Stromal cell of bone marrow (primary cell): ENCODE measurements at regions not wholly inside any gene's neighbourhood (a gene's known extent, or its start where the extent isn't known, plus 50 kb on each side); places are given as distances from the start of the nearest gene placed in this dataset.
A peak's percentile ranks its signal among the peaks of the same experiment; 100 is the strongest.

Experiments
- DNase-seq: peaks from one replicate; pipeline ENCODE4 v3.0.0-alpha.2; 2012; ENCODE audit warnings: low read depth

DNA sequence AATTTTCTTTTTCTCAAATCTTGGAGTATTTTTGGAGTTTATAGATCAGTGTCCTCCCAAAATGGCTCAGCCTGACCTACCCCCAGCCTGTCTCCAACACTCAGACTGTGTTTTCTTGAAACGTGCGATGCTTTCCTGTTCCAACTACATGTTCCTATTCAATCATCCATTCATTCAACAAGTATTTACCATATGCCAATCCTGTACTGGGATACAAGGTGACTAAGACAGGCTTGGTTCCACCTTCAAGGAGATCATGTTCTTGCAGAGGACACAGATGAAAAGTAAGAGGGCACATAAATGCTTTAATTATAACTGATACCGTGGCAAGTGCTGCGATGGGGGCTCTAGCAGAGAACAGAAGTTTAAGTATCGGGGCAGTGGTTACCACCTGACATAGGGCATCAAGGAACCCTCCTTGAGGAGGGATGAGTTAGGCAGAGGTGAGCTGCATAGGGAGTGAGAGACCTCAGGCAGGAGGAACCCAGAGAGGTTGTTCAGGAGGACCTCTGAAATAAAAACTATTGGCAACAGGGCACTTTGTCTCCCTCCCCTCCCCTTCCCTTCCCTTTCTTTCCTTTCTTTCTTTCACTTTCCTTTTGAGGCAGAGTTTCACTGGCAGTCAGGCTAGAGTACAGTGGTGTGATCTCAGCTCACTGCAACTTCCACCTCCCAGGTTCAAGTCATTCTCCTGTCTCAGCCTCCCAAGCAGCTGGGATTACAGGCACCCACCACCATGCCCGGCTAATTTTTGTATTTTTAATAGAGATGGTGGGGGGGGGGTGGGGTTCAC, 469.0 kb downstream of the EPHA4 start:
- no peak for DNase-seq

DNA sequence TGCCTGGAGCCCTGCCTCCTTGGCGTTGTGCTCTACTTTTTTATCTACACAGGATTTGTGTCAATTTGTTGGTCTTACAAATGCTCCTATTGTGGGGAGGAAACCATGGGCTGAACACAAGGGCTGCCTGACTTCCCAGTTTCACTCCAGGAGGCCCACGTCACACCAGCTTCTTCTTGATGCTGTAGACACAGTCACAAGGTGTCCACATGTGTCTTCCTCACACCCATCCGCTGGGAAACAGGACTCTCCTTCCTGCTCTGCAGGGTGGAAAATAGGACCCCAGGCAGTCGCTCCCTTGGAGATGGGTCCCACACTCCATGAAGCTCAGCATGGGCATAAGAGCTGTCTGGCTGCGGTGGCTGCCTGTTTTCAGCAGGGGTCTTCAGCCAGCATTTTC, 468.2 kb downstream of the EPHA4 start:
- DNase-seq = no peak

DNA sequence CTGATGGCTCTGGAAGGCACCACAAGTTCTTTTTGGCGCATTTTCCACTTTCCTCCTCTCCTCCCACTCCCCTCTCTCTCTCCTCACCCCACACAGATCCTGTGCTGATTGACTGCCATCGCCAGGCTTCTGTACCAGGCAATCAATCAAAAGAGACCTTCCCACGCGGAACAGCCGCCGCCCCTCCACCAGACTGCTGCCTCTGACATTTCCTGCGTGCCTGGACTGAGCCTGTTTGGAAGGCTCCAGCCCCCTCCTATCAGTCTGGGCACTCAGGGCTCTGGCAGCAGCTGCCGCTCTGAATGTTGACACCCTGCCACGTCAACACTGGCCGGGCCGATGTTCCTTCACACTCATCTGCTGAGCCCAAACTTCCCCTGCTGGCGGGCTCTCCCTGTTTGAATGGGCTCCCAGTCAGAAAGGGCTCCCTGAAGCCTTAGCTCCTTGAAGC, 467.7 kb downstream of the EPHA4 start:
- peak; percentile 52 for DNase-seq

DNA sequence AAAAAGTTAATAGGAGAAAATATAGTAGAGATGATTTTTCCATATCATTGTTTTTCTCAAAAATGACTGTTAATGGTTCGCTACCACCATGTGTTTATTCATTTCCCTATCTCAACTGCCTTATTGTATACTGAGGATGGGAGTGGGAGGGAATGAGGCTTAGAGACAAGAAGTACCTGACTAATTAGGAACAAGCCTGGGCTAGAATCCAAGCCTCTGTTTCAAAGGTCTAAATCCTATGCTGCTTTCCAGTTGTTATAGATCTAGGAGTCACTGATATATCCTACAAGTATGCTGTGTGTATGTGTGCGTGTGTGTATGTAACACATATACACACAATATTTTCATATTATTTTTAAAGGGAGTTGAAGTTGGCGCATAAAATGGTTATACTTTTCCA, 465.9 kb downstream of the EPHA4 start:
- DNase-seq = no peak

DNA sequence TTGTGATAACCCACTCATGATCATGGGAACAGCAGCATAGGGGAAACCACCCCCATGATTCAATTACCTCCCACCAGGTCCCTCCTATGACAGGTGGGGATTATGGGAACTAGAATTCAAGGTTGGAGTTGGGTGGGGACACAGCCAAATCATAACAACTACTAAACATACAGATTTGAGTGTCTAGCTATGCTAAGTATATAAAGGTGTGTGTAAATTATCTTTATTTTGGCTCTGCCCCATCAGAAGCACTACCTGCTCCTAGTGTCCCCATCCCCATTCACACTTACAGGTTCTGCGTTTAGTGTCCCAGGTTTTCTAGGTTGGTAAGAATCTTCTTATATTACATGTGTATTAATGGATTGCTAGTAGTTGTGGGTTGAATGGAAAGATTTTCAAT, 464.7 kb downstream of the EPHA4 start:
- DNase-seq = no peak

DNA sequence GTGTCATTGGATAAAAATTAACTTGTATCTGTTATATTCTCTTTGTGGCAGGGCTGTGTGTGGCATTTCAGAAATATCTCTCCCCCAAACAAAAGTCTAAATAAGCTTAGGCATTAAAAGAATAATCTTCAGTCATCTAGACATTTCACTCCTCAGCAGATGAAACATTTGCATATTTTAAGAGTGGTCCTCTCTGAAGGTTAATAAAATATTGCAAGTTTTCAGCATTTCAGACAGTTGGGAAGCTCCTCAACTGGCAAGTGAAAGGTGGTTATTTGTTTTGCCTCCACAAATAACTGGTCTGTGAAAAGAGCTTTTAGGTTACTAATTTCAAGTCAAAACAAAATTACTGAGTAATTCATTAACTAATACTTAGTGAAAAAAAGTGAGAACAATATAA, 462.6 kb downstream of the EPHA4 start:
- no peak for DNase-seq

DNA sequence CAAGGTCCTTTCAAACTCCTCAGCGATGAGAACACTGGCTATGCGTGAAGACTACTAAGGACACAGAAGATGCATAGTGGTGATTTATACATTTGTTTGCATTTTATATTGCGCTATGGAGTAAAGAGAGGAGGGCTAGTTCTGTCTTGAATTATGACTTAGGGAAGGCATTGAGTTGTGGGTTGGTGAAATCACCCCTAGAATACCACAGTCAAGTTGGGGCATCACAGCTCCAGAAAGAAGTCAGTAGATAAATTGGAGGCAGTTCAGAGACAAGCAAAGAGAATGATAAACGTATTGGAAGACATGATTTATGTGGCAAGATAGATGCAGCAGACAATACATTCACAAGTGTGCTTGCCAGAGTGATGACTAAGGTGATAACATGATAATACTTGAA, 460.4 kb downstream of the EPHA4 start:
- DNase-seq = no peak

DNA sequence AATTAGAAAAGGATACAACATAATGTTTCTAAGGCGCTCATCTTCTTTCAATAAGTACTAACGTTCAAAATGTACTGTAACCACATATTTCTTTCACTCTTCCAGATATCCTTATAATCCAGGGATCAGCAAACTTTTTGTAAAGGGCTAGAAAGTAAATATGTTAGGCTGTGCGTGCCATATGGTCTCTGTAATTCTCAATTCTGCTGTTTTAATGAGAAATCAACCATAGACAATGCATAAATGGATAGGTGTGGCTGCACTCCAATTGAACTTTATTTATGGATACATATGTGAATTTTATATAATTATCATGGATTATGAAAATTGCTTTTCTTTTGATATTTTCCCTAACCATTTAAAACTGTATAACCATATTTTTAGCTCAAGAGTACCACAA, 459.4 kb downstream of the EPHA4 start:
- no peak for DNase-seq

DNA sequence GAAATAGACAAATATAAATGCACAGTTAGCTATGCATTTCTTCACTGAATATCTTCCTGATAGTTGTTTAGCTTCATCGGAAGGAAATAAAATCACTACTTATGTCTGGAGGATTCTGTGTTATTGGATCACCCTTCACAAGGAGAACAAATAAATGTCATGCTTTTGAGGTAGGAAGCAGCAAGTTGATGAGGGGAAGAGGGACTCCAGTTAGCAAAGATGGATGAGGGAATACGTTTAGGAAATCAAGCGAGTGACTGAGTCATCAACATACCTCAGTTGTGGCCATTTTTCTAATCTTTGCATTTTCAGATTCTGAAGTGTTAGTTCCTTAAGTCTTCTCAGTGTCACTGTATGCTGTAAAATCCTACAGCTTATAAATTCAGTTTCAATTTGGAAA, 456.2 kb downstream of the EPHA4 start:
- no peak for DNase-seq

DNA sequence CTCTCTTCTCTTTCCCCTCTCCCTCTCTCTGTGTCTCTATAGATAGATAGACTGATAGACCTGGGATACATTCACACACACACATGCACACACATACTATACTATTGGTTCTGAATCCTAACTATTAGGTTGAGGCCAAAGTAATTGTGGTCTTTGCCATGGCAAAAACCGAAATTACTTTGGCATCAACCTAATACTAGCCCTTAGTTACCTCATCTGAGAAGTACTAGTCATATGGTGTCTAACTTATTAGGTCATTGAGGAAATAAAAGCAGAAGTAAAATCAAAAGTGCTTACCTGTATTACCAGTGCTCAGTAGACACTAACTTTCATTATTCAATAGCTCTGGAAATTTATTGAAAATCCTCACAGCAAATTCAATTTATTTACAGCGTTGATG, 451.5 kb downstream of the EPHA4 start:
- DNase-seq = no peak

DNA sequence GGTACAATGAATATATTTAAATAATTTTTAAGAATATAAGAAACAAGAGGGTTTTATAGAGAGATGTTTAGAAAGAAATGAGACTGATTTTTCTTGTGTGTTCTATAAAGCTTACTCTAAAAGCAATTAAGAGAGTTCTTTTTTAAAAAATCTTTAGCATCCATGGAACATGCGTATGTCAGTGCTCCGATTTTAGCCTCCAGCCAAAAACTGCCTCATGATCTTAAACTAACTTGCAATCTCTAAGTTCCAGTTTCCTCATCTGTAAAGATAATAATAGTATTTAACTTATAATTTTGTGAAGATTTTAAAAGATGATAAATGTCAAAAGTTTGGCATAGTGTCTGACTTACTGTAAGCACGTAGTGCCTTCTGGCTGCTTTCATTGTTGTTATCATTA, 448.7 kb downstream of the EPHA4 start:
- DNase-seq = no peak

DNA sequence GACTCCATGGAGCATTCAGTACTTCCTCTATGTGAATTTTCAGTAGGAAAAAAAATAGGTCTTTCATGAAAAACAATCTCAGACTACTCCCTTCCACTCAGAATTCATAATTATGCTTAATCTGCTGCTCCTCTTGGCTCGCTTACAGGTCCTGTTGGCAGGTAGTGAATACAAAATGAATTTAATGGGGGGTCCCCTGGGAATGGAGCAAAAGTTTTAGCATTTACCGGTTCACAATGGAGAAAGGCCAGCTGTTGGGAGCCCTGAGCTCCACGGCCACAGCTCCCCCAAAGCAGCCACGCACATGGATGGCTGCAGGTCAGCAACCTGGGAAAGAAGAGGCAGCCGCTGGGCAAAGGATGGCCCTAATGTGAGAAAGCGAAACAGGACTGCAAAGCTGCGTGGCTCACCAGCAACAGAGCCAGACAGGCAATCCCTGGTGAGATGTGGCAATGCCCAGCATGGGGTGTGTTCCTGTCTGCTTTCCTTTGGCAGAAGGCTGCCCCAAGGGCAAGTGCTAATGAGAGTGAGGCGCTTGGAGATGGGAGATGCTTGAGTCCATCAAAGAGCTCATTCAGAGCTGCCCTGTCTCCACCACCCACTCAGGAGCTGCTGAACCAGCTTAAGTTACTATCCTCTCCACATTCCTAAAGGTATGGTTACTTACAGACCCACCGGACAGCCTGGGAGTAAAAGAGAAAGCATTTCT, 447.4 kb downstream of the EPHA4 start:
- no peak for DNase-seq

DNA sequence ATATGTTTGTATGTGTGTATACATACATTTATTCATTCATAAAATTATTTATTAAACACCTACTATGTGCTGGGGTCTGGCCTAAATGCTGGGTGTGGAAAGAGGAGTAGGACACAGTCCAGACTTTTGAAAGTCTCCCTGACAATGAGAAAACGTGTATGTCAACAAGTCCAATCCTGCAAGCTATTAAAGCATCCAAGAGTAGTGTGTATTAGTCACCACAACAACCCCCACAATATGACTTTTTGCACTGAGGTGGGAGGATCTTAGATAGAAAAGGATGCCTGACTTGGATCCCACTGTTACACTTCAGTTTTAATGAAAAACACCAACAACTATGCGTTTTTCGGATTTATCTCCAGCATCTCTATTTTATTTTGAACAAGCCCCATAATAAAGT, 446.4 kb downstream of the EPHA4 start:
- DNase-seq = no peak

DNA sequence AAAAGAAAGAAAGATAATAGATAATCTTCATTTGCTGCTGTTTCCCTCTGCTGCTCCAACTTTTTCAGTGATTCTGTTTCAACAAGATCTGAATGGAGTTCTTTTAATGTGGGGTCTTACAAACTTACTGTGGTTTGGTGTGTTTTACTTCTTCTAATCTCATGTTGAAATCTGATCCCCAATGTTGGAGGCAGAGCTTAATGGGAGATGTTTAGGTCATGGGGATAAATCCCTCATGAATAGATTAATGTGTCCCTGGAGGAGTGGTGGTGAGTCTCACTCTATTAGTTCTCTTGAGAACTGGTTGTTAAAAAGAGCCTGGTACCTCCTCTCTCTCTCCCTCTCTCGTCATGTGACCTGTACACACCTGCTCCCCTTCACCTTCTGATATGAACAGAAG, 442.4 kb downstream of the EPHA4 start:
- DNase-seq = no peak

DNA sequence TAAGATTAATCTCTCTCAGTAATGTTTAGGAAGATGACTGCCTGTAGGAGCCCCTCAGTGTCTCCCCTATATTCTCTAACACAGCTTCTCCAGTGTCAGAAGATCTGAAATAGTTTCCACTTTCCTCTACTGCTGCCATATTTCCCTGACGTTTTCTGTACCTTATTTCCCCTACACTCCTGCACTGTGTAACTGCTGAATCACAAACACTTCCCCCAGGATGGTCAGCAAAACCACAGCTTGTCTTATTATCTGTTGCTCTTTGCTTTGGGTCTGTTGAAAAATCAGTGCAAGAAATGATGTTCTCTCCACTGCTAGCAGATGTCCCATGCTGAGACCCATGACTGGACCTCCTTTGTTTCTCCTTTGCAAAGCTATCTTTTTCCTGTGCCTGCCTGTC, 441.7 kb downstream of the EPHA4 start:
- DNase-seq = no peak

DNA sequence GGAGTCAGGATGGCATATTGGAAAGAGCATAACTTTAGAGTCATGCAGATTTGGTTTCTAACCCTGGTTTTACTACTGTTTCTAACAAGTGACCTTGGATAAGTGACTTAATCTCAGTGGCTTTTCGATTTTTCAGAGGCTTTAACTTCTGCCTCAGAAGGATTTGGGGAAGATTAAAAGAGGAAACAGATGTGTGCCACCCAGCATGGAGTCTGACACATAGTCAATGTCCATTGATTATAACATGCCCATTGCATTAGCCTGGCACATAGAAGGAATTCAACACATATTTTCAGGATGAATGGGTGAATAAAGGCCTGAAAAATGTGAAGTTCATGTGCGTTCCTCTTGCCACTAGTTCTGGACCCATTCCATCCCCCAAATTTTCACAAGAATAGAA, 438.2 kb downstream of the EPHA4 start:
- no peak for DNase-seq

DNA sequence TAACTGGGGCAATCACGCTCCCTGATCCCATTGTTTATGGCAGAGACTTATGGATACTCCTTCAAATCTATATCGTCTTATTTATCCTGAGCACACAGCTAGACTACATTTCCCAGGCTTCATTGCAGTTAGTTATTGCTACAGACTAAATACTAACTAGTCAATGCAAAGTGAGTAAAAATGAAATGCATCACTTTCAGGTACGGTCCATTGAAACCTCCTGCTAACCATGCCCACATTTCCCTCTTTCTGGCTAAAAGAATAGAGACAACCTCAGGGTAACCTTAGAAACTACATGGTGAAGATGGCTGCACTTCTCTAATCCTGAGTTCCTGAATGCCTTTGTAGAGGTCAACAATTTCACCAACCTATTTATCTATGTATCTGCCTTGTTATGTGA, 437.4 kb downstream of the EPHA4 start:
- no peak for DNase-seq

DNA sequence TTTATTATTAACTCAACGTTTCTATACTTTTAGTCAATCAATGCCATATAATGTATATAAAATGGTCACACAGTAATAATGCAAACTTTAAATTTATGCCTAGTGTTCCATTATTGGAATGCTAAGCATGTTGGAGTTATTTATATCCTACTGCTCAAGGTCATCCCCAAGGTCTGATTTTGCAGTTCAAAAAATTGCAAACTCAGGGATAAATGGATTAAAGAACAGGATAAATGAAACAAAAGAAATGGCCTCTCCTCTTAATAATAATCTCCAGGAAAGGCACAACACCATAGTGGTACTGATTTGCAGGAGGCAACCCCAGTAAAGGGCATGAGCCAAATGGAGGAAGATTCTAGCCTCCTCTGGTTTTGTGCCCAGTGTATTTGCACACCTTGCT, 436.4 kb downstream of the EPHA4 start:
- no peak for DNase-seq

DNA sequence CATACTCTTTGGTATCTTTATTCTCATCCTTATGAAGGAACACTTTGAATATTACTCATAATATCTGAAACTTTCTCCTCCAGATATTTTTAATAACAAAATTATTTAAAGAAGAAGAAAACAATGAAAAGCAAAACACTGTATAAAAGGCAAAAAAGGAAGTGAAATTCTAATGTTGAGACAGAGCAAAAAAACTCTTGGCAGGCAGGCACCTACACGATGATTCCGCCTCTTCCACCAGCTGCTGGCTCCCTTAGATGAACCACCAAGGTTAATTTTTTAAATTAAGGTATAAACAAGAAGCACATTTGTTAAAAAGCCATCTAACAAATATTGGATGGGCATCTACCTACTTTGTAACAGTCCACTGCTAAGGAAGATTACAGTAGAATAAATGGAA, 434.7 kb downstream of the EPHA4 start:
- DNase-seq = no peak

DNA sequence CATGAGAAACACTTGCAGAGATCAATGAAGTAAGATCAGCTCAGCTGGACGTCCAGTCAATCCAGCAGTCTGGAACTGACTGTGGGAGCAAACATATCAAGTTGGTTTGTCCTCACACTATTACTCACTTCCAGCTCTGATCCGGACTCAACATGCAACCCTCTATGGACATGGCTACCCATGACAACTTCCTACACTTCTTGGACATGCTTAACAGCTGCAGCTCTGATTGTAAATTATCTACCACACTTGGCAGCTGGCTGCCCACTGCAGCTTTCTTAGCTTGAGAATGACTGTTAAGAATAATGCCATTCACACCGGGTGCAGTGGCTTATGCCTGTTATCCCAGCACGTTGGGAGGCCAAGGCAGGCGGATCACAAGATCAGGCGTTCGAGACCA, 429.8 kb downstream of the EPHA4 start:
- no peak for DNase-seq

DNA sequence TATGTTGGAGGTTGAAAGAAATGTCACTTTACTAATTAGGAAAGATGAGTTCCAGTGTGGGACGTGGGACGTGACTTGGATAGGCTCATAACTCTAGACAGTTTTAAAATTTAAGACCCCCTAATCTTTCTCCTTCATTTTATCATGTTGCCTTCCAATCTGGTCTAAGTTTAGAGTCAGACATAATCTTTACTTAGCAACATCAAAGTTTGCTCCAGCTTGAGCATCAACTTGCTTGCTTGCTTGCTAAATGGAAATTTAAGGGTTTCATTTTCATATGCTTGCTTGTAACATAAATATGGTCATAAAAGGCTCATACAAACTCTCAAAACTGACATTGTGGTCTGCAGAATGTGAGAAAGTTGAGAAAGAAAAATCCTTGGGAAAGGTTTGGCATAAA, 428.9 kb downstream of the EPHA4 start:
- no peak for DNase-seq

DNA sequence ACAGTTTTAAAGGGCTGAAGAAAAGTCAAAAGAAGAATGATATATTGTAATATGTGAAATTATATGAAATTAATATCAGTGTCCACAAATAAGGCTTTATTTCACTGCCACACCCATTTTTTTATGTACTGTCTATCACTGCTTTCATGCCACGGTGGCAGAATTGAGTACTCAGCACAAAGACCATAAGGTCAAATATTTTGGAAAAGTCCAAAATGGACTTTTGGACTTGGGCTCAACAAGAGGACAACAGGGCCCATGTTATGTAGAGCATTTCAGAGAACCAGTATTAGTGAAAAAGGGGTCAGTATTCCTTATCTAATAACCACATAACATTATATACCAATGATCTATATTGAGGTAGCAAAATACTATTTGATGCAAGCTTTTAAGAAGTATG, 427.2 kb downstream of the EPHA4 start:
- DNase-seq = no peak

DNA sequence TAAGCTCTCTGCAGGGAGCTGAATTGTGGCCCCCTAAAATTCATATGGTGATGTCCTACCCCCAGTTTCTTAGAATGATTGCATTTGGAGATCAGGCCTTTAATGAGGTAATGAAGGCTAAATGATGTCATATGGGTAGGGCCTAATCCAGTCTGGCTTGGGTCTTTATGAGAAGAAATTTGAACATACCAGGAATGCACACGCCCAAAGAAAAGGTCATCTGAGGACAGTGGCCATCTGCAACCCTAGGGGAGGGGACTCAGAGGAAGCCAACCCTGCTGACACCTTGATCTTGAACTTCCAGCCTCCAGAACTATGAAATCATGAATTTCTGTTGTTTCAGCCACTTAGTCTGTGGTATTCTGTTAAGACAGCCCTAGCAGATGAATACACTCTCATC, 426.7 kb downstream of the EPHA4 start:
- no peak for DNase-seq

DNA sequence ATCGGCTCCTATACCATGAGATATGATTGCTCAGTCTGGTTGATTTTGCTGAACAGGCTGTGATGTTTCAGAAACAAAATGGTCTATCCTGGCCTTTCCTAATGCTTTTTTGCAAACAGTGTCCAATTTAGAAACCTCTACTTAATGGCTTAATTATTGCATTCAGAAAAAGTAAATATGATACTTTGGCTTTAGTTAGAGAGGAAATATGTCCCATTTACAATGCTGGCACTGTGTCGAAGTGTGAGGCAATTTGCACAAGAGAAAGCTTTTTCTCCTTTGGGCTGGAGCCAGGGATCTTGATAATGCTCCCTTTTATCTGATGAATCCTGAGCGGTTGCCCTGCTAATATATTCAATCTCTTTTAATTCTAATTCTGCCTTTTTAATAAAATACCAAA, 418.9 kb downstream of the EPHA4 start:
- no peak for DNase-seq
